GM19438 (cell line): ENCODE measurements at regions not wholly inside any gene's neighbourhood (a gene's known extent, or its start where the extent isn't known, plus 50 kb on each side); places are given as distances from the start of the nearest gene placed in this dataset.
A peak's percentile ranks its signal among the peaks of the same experiment; 100 is the strongest.

Experiments
- ATAC-seq: cut with Tn5 transposase; IDR thresholded peaks from one replicate; pipeline ENCODE4 v1.9.1; 2021; ENCODE audit warnings: low read depth; ENCODE audit not compliant: unreplicated experiment

DNA sequence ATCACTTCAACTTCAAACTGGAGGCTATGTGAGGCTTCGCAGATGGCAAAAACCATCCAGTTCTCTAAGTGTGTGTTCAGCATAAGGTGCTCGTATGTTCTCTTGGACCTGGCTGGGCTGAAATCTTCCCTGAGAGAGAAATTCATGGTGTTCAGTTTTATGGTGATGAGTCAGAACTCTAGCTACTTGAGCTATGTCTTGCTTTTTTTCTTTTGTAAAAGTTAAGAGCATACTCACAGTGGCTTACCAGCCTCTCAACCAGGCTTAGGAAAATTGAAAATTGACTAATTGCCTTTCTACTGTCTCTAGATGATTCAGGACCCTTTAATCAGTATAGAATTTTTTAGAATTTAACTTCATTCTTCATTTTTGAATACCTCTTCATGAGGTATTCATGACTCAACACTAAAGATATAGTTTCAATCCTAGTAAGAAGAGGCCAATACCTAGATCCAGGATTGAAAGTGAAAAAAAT is 617.5 kb downstream of the TBL1XR1 start:
- ATAC-seq: peak; percentile 56

DNA sequence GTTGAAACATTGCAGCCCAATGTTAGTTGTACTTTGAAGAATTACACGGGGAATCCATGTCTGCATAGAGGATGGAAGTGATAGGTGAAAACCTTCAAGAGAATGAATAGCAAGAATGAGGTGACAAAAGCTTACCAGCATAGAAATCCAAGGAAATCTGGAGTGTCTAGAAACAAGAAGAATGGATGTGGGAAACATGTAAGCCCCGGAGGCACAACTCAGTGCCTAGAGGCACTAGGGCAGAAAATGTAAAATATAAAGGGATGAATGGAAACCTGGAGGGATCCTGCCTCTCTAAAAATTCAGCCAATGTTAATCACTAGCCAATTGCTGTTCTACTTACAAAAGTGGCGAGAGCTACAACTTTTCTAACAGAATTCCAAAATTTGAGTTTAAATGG is 619.0 kb downstream of the TBL1XR1 start:
- ATAC-seq: no peak

DNA sequence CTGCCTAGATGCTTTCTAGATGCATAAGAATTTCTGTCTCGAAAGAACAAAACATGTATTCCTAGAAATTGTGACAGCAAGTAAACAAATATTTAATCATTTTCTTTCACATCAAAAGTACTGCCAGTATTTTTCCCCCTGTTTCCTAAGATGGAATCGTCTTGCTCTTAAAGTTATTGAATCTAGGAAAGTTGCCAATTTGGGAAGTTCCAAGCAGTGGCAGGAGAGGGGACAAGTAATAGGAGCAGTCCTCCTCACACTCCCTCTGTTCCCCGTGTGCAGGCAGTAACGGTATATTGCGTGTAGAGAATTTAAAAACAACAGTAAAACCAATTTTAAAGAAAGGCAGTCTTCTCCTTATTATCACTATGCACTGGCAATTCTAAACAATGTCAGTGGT is 619.8 kb downstream of the TBL1XR1 start:
- ATAC-seq: no peak

DNA sequence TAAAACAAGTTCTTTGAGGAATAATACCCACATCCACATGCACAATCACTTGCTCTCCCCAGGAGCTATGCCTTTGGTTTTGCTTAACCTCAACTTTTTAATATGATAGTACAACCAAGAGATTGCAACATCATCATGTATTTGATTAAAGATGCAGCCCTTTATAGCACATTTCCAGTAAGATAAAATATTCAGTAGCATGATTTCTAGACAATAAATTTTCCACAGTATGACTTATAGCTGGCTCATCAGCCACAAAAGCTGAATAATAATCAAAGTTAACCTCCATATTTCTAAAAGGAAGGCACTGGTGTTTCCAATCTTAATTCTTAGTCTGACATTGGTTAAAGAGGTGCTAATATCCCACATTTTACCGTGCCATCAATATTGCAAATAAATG is 622.5 kb downstream of the TBL1XR1 start:
- no peak for ATAC-seq

DNA sequence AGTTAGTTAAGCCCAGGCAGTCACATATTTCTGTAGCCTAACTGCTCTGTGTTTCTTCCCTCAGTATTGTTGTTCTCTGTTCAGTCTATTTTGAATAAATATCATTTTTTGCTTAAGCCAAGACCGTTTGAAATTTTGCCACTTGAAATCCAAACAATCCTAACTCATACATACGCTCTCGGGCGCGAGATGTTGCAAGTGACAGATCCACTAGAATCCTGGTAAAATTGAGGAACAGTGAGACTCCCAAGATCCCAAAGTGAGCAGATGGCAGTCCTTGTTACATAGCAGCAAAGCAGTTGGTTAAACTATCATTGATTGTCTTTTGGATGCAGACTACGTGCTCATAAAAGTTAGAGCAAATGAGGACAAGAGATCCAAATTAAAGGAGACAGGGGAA is 625.4 kb downstream of the TBL1XR1 start:
- no peak for ATAC-seq

DNA sequence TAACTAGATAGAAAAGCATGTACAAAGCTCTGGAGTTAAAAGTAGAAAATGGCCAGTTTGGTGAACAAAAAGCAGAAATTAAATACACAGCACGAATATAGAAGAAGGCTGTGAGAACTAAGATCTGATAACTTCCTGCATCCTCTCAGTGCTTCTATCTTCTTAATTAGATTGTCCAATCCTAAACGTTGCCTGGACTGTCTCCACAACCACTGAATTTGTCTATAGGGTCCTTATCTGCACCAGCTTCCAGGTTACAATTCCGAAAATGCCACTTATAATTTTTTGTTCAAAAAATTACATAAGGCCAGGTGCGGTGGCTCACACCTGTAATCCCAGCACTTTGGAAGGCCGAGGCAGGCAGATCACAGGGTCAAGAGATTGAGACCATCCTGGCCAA is 626.3 kb downstream of the TBL1XR1 start:
- no peak for ATAC-seq

DNA sequence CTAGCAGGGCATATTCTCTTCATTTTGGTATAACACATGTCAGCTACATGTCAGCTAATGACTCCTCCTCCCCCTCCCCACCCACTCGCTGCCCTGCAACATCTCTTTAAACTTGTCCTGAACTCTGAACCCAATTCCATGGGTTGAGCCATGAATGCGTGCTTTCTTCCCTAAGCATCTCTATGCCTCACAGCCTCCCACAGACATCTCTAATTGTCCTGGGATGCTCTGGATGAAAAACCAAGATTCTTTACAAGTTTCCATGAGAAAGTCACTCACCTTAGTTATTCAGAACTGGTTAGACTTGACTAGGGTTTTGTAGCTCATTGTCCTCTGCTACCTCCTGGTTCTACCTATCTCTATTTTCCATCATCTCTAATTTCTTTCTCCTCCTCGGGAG is 629.1 kb downstream of the TBL1XR1 start:
- no peak for ATAC-seq

DNA sequence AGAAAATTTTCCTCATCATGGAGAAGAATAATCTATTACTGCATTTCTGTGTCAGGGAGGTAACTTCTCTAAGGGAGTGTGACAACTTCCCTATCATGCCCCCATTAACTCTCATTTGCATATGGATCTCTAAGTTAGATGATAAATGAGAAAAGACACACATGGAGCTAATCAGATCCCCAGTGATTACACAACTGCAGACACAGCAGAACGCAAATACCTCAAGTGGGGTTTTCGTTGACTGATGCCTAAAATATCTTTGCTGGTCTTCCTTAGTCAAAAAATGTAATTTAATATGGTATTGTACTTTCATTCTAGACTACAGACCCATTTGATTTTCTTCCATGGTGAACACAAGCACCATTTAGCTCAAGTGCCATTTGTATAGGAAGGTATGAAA is 630.5 kb downstream of the TBL1XR1 start:
- no peak for ATAC-seq

DNA sequence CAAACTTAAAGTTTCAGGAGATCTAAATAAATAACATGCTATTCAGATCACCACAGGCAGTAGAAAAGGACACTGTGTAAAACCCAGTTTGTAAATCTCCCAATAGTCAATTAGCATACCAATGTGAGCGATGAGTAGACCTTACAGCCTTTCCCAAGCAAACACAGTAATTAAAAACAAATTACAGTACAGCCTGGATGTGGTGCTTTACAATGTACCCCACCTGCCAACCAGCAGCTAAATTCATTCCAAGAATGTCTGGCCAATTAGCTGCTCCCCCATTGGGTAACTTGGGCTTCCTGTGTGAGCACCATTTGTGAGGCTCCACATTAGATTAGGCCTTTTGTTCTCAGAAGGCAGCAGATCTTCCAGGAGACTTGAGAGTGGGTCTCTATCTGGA is 635.0 kb downstream of the TBL1XR1 start:
- no peak for ATAC-seq

DNA sequence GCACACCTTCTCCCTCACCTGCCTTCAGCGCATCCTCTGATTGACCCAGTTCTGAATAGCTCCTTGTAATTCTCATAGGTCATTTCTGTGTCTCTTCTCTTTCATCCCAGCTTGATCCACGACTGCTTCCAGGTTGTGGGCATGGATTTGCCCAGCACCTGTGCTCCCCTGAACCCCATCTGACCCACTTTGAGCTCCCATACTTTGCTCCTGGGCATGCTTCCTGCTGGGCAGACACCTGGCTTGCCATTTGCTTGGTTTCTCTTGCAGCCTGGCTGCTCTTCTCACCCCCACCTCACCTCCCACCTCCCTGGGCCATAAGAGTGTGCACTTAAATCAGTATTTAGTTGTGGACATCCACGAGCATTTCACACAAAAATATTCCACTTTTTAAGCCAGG is 635.5 kb downstream of the TBL1XR1 start:
- no peak for ATAC-seq

DNA sequence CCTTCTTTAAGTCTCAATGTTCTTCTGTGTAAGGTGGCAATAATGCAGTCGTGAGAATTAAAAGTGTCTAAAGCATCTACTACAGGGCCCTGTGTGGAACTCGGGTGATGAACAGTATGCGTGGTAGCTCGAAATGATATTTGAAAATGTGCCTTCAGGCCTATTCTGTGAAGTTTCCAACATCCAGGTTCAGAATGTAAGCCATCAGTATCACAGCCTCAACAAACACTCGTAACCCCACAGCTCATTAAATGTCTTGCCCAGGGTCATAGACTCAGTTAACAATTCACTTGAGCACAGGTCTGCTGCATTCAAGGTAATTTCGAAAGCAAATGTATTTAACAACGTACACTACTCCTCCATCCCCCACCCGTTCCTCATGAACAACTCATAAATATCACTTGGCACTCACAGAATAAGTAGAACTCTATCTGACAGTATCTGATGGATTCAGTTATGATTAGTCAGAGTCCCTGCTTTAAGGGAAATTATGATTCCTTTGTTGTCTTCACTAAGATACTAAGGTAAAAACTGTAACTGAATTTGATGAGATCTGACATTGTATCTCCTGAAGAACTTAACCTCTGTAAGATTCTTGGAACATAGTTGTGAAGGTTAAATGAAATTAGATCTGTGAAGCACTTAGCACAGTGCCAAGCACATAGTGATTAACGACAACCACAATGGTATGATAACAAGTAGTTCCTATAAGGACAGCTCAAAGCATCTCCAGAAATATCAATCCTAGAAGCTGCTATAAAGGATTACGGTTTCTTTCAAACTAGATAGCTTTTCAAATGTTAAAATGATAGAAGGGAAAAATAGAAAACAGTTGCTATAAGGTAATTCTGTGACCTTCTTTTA is 642.3 kb downstream of the TBL1XR1 start:
- ATAC-seq: no peak

DNA sequence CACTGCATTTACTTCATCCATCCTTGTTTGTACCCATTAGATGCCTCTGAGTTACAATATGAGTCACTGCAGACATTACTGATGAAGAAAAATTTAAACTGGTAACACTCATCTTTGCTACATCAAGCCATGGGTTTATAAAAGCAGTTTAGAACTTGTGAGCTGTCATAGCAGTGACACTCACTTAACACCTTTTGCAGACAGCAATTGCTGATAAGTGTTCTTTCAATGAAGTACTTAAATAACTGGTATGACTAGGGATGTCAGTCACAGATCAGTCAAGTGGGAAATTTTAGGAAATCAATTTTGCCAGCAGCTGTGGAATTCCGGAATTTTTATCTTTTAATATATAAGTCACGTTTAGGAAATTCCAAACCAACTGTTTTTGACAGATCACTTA is 643.0 kb downstream of the TBL1XR1 start:
- no peak for ATAC-seq

DNA sequence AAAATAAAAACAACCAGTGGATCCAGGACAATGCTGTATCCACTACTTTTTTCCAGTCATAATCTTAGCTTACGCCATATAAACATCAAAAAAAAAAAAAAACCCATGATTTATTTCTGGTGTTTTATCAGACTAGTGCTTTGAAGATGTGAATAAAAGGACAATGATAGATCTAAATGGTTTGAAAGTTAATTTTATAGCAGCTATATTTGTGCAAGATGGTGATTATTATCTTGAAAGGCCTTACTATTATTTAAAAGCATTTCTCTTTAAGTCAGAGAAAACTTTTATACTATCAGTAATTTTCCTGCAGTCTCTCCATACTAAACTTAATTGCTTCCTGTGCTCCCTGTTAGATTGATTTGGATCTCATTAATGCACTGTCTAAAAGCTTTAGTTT is 670.3 kb downstream of the TBL1XR1 start:
- ATAC-seq: no peak

DNA sequence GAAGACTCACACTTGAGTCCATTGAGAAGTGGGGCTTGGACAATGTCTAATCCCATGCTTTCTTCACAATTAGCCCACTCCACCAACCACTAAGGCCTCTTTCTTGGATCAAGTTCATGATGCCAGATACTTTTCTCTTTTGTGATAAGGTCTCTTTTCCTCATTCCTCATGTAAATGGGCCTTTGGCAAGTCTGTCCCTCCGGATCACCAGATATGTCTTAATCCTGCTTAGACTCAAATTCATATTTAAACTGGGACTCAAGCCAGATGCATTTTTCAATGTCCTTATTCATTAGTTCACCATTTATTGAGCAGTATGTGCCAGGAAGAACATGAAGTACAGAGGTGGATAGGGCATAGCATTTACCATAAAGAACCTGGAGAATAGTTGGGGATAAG is 671.1 kb downstream of the TBL1XR1 start:
- no peak for ATAC-seq

DNA sequence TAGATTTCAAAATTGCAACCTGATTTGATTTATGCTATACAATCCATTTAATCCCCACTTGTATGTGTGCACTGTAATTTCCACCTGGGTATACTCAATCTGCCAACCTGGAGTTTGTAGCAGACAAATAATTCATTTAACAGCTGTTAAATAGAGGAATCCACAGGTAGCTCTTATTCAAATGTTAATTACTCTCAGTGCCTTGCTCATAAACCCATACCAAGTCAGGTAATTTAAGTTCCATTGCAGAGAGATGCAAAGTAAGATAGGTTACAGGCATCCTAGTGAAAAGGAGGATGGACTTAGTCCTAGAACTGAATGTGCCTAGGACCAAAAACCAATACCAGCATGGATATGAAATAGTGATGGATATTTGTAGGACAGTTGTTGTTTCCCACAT is 674.2 kb downstream of the TBL1XR1 start:
- ATAC-seq: no peak

DNA sequence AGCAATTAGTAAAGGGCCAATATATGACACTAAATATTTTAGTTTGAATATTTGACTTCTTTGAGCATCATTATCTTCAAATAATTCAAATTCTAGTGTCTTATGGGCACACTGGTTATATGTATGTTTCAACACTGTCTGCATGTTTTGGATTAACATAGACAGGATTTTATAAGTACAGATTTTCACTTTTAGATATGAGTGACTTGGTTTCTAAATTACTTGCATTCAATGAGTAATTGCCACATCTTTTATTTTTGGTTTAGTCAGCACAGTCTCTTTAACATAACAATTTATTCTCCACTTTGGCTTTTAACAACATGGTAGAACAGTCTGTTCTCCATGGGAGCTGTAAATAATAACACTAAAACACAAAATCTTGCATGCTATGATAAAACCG is 674.8 kb downstream of the TBL1XR1 start:
- no peak for ATAC-seq

DNA sequence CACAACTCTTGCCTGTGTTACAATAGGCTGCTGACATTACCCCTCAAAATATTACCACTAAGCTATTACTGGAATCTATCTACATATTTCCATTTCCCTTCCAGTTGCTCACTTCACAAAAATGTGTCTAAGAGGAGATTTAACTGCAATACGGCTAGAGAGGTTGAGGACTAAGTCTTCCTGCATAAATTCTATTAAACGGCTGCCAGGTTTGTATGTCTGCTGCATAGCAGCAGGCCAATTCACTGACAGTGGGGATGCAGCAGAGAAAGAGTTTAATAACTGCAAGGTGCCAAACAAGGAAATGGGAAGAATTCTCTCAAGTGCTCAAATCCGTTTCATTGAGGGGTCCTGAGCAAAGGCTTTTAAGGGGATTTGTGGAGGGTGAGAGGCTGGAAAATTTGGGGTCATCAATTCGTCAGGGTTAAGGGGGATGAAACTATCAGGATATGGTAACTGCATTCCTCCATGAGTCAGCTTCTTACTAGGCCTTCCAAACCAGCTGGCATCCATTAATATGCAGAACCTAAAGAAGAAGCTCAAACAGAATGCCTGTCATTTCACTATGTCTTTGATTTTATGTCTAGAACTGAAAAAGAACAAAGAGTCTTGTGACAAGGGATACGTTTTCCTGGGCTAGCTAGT is 675.6 kb downstream of the TBL1XR1 start:
- ATAC-seq: no peak

DNA sequence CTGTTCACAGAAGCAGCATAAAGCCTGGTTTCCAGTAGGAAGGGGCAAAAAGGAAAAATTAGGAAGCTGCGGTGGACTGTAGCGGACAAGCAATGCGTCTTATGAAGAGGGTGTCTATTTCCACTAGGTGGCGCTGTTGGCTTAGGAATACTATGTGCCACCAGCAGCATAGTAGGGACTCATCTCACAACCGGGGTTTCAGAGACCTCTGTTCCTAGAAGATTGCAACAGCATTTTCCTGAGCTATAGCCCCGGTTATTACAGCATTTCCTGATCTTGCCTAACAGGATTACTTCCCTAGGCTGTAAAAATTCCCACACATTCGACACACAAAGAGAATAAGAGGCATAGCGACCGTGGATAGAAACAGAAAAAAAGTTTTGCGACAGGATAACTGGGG is 683.0 kb downstream of the TBL1XR1 start:
- ATAC-seq: no peak

DNA sequence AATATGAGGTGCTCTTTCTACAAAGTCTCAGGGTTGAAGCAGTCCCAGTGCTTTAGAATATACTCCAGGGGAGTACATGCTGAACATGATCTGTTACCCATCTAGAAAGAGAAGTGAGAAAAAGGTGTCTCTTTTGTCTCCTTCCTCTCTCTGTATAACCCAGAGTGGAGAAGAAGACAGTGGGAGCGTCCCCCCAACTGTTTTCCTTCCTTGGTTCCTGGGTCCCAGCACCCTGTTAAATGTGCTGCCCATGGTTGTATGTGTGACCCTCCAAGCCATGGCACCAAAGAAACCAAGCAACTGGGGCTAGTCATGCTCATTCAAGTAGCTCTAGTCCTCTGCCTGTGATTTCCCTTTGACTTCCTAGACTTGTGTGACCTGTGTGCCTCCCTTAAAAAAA is 683.7 kb downstream of the TBL1XR1 start:
- ATAC-seq: no peak

DNA sequence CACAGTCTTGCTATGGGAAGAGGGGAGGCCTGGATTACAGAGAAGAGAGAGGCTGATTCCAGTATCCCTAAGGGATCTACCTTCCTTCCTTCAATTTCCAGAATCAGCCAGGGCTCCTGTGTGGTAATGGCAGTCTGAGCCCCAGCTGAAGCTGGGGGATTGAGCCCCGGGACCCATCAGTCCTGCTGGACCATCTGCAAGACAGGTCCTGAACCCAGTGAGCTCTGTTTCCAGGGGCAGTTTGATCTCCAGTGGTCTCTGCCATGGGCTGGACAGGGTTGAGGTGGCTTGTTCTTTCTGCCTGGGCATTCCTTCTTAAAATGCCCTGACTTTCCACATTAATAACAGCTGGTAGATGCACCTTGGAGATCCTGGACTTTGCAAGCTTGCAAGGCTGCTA is 685.2 kb downstream of the TBL1XR1 start:
- no peak for ATAC-seq

DNA sequence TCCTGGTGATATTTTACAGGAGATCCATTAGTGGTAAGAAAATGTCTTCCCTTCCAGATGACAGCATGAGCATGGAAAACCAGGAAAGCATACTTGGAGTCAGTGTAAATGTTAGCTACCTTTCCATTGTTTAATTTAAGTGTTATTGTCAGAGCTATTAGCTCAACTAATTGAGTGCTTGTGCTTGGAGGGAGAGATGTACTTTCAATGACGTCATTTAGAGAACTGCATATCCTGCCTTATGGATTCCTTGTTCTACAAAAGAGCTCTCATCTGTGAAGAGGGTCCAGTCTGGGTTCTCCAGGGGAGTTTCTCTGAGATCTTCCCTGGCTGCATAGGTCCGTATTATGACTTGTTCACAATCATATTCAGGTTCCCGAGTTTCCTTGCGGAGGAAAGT is 687.2 kb downstream of the TBL1XR1 start:
- ATAC-seq: no peak
